Upper lobe of left lung (tissue), 4 donors: ENCODE measurements at regions not wholly inside any gene's neighbourhood (a gene's known extent, or its start where the extent isn't known, plus 50 kb on each side); places are given as distances from the start of the nearest gene placed in this dataset.

Source experiments
- CTCF ChIP-seq, 6 experiments: fragments of 450-650 bp in 4 of 6; fragments of 200-600 bp in 2 of 6; sonication (generic) in 2 of 6; IDR thresholded peaks; one replicate each; pipeline ENCODE4 v1.5.1; 2016 to 2019; ENCODE audit warnings: antibody characterized with exemption in 6 of 6
- EP300 ChIP-seq, 4 donors: sonication (generic); formaldehyde crosslinking; IDR thresholded peaks; one replicate each; pipeline ENCODE4 v1.5.1; 2017; ENCODE audit warnings: antibody characterized with exemption in 4 of 4, control low read depth in 2 of 4
- POLR2A ChIP-seq, 4 donors: fragments of 450-650 bp; IDR thresholded peaks; one replicate each; pipeline ENCODE4 v1.5.1; 2016 to 2017; ENCODE audit warnings: antibody characterized with exemption in 4 of 4, mild to moderate bottlenecking in 2 of 4
- POLR2AphosphoS5 ChIP-seq, 2 donors: sonication (generic); formaldehyde crosslinking; IDR thresholded peaks; one replicate each; pipeline ENCODE4 v1.5.1; 2017; ENCODE audit warnings: antibody characterized with exemption in 2 of 2

- no peak for TF ChIP-seq CTCF (IDR thresholded peaks at IDR 0.05)
- no peak for TF ChIP-seq POLR2AphosphoS5 (IDR thresholded peaks at IDR 0.05)
- no peak for TF ChIP-seq POLR2A (IDR thresholded peaks at IDR 0.05)
- no peak for TF ChIP-seq EP300 (IDR thresholded peaks at IDR 0.05)
Measured at GRCh38 chrX:30973784-30974427, 84.9 kb upstream of the TAB3 start.
